ENCODE measurements at regions not wholly inside any gene's neighbourhood (a gene's known extent, or its start where the extent isn't known, plus 50 kb on each side); places are given as distances from the start of the nearest gene placed in this dataset.

GRCh38 chr2:118764855-118765254, 82.6 kb downstream of the EN1 start:
- peaks cover 2% of the 10 kb centered on the region for H3K27me3 Mint-ChIP-seq (ENCODE audit: insufficient read depth, low read depth)
- no peaks in the 10 kb centered on the region for H3K36me3 ChIP-seq

GRCh38 chr2:118763797-118764196, 83.7 kb downstream of the EN1 start:
- H3K27ac ChIP-seq = no peak overlapping the region
- DNase-seq (ENCODE audit: low spot score) = peak; percentile 71
- H3K4me1 ChIP-seq = no peaks in the 10 kb centered on the region
- no peaks in the 10 kb centered on the region for H3K79me2 ChIP-seq (ENCODE audit: low read depth)
- H3F3A ChIP-seq (ENCODE audit: low read depth) = no peaks in the 10 kb centered on the region
- Mint-ChIP-seq H3K36me3 (no peaks in the 10 kb centered on the region), H3K27me3 (ENCODE audit: insufficient read depth, low read depth) (peaks cover 2% of the 10 kb centered on the region), H3K9me3 (peaks cover 3% of the 10 kb centered on the region), H3K27ac (no peak overlapping the region), H3K4me1 (peaks cover 9% of the 10 kb centered on the region), H3K4me3 (no peak overlapping the region)
- TF ChIP-seq EZH2phosphoT487 (IDR thresholded peaks at IDR 0.05) = no peak
- no peak for TF ChIP-seq EZH2 (IDR thresholded peaks at IDR 0.05)
- TF ChIP-seq, protein P1, sequence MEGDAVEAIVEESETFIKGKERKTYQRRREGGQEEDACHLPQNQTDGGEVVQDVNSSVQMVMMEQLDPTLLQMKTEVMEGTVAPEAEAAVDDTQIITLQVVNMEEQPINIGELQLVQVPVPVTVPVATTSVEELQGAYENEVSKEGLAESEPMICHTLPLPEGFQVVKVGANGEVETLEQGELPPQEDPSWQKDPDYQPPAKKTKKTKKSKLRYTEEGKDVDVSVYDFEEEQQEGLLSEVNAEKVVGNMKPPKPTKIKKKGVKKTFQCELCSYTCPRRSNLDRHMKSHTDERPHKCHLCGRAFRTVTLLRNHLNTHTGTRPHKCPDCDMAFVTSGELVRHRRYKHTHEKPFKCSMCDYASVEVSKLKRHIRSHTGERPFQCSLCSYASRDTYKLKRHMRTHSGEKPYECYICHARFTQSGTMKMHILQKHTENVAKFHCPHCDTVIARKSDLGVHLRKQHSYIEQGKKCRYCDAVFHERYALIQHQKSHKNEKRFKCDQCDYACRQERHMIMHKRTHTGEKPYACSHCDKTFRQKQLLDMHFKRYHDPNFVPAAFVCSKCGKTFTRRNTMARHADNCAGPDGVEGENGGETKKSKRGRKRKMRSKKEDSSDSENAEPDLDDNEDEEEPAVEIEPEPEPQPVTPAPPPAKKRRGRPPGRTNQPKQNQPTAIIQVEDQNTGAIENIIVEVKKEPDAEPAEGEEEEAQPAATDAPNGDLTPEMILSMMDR (IDR thresholded peaks at IDR 0.05) = peak; percentile 59
- H3K4me3 ChIP-seq = no peak overlapping the region
- no peaks in the 10 kb centered on the region for H4K20me1 ChIP-seq (ENCODE audit: low read depth)
- H3K27me3 ChIP-seq = peaks cover 99% of the 10 kb centered on the region
- peak overlapping the region; percentile 41 for H3K4me2 ChIP-seq
- no peak overlapping the region for H2AFZ ChIP-seq (replicated peaks)
- no peak overlapping the region for H3K9ac ChIP-seq
- no peaks in the 10 kb centered on the region for H3K36me3 ChIP-seq
- no peaks in the 10 kb centered on the region for H3K9me3 ChIP-seq (ENCODE audit: low read depth)

More at GRCh38 chr2:118764855-118765254, 82.6 kb downstream of the EN1 start:
- no peak overlapping the region for H3K27ac Mint-ChIP-seq
- Histone ChIP-seq H3K27me3 (peaks cover 100% of the 10 kb centered on the region), H3F3A (ENCODE audit: low read depth) (no peaks in the 10 kb centered on the region), H4K20me1 (ENCODE audit: low read depth) (no peaks in the 10 kb centered on the region), H3K9ac (no peak overlapping the region), H2AFZ (replicated peaks) (no peak overlapping the region), H3K79me2 (ENCODE audit: low read depth) (no peaks in the 10 kb centered on the region), H3K27ac (no peak overlapping the region), H3K4me1 (no peaks in the 10 kb centered on the region), H3K9me3 (ENCODE audit: low read depth) (no peaks in the 10 kb centered on the region), H3K4me2 (no peak overlapping the region), H3K4me3 (no peak overlapping the region)
- H3K9me3 Mint-ChIP-seq = no peaks in the 10 kb centered on the region
- TF ChIP-seq, protein P1 (IDR thresholded peaks at IDR 0.05) = no peak
- no peak for TF ChIP-seq EZH2 (IDR thresholded peaks at IDR 0.05)
- no peak for TF ChIP-seq EZH2phosphoT487 (IDR thresholded peaks at IDR 0.05)
- H3K36me3 Mint-ChIP-seq = no peaks in the 10 kb centered on the region
- H3K4me3 Mint-ChIP-seq = no peak overlapping the region
- DNase-seq (ENCODE audit: low spot score) = no peak
- H3K4me1 Mint-ChIP-seq = peaks cover 9% of the 10 kb centered on the region

- Mint-ChIP-seq H3K9me3 (peaks cover 5% of the 10 kb centered on the region), H3K27ac (no peak overlapping the region), H3K36me3 (no peaks in the 10 kb centered on the region), H3K27me3 (ENCODE audit: insufficient read depth, low read depth) (peaks cover 4% of the 10 kb centered on the region), H3K4me1 (peaks cover 9% of the 10 kb centered on the region), H3K4me3 (no peak overlapping the region)
- TF ChIP-seq EZH2 (IDR thresholded peaks at IDR 0.05) = no peak
- TF ChIP-seq EZH2phosphoT487 (IDR thresholded peaks at IDR 0.05) = no peak
- TF ChIP-seq, protein P1 (IDR thresholded peaks at IDR 0.05) = no peak
- Histone ChIP-seq H3K4me1 (no peaks in the 10 kb centered on the region), H4K20me1 (ENCODE audit: low read depth) (no peaks in the 10 kb centered on the region), H3K27ac (no peak overlapping the region), H2AFZ (replicated peaks) (no peak overlapping the region), H3K27me3 (peaks cover 97% of the 10 kb centered on the region), H3K9me3 (ENCODE audit: low read depth) (no peaks in the 10 kb centered on the region), H3F3A (ENCODE audit: low read depth) (no peaks in the 10 kb centered on the region), H3K4me3 (no peak overlapping the region), H3K36me3 (no peaks in the 10 kb centered on the region), H3K79me2 (ENCODE audit: low read depth) (no peaks in the 10 kb centered on the region), H3K9ac (no peak overlapping the region), H3K4me2 (no peak overlapping the region)
- DNase-seq (ENCODE audit: low spot score) = no peak
Observed at GRCh38 chr2:118762290-118762689, 85.2 kb downstream of the EN1 start.

All from neural progenitor cell (in vitro differentiated cells).